Neural cell (in vitro differentiated cells): ENCODE measurements at regions not wholly inside any gene's neighbourhood (a gene's known extent, or its start where the extent isn't known, plus 50 kb on each side); places are given as distances from the start of the nearest gene placed in this dataset.

ENCODE experiments used
- CTCF ChIP-seq: fragments of 450-650 bp; IDR thresholded peaks from 2 replicates; pipeline ENCODE4 v1.5.1; 2014; ENCODE audit warnings: antibody characterized with exemption, mild to moderate bottlenecking, moderate library complexity; ENCODE audit not compliant: poor library complexity, severe bottlenecking
- EZH2 ChIP-seq: fragments of 200-600, 300-800 bp; shearing (Covaris generic), sonication (generic); IDR thresholded peaks from 2 replicates; pipeline ENCODE4 v1.6.1; 2014; ENCODE audit warnings: antibody characterized with exemption, low read length, borderline replicate concordance, mild to moderate bottlenecking; ENCODE audit not compliant: insufficient read depth, poor library complexity, severe bottlenecking
- SMC3 ChIP-seq: fragments of 450-650 bp; conservative IDR thresholded peaks from 2 replicates; pipeline ENCODE4 v1.6.1; 2014; ENCODE audit warnings: antibody characterized with exemption, mild to moderate bottlenecking, moderate library complexity; ENCODE audit not compliant: poor library complexity

DNA sequence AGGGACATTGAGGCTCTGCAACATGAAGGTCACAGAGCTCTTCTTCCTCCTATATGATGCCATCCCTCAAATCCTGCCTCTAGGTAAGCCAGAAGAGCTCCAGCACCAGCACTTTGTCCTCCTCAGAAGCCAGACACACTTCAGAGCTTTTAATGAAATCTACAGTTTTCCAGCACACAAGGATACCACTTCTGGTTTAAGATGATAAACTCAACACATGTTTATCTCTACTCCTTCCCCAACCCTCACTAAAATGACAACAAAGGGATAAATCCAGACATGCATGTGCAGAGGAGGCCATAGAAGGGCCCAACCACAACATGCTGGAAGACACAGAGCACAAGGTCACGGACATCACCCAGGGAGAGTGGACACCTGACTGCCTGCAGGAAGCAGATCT is 195.3 kb downstream of the USP12 start:
- TF ChIP-seq EZH2, result no peak
- TF ChIP-seq SMC3, result no peak
- TF ChIP-seq CTCF, result no peak
